ENCODE measurements at regions not wholly inside any gene's neighbourhood (a gene's known extent, or its start where the extent isn't known, plus 50 kb on each side); places are given as distances from the start of the nearest gene placed in this dataset.

- no peak for TF ChIP-seq EP300 (IDR thresholded peaks at IDR 0.05; ENCODE audit: borderline replicate concordance in 1 of 2, low read depth in 2 of 2, low read length in 2 of 2)
- TF ChIP-seq NANOG (IDR thresholded peaks at IDR 0.05; ENCODE audit: insufficient read depth, low read depth, low read length, poor library complexity, severe bottlenecking) = no peak
- no peak for TF ChIP-seq CTCF (IDR thresholded peaks at IDR 0.05; ENCODE audit: control extremely low read depth in 1 of 3, insufficient read depth in 1 of 3, low read depth in 1 of 3, low read length in 3 of 3)
- no peak for TF ChIP-seq CBX5 (IDR thresholded peaks at IDR 0.05; ENCODE audit: low read depth, low read length)
Observed at GRCh38 chr10:114746531-114746930, 75.0 kb upstream of the FHIP2A start (continued).
